HG03135 (cell line): ENCODE measurements at regions not wholly inside any gene's neighbourhood (a gene's known extent, or its start where the extent isn't known, plus 50 kb on each side); places are given as distances from the start of the nearest gene placed in this dataset.
A peak's percentile ranks its signal among the peaks of the same experiment; 100 is the strongest.

ENCODE experiments used
- ATAC-seq: cut with Tn5 transposase; IDR thresholded peaks from one replicate; pipeline ENCODE4 v1.9.1; 2021; ENCODE audit warnings: mild to moderate bottlenecking, moderate library complexity; ENCODE audit not compliant: unreplicated experiment

- no peak for ATAC-seq
Measured at GRCh38 chr5:73395256-73395655, 53.3 kb downstream of the FOXD1 start.

GRCh38 chr5:73394610-73395009 lies 54.0 kb downstream of the FOXD1 start:
- no peak for ATAC-seq

- ATAC-seq, result no peak
Measured at GRCh38 chr5:73393611-73394489, 54.7 kb downstream of the FOXD1 start.

GRCh38 chr5:73392775-73393174 lies 55.8 kb downstream of the FOXD1 start:
- no peak for ATAC-seq

GRCh38 chr5:73391441-73391881 lies 57.1 kb downstream of the FOXD1 start:
- ATAC-seq, result no peak

GRCh38 chr5:73390972-73391371 lies 57.6 kb downstream of the FOXD1 start:
- ATAC-seq, result no peak

- no peak for ATAC-seq
Measured at GRCh38 chr5:73388740-73389139, 59.8 kb downstream of the FOXD1 start.

- no peak for ATAC-seq
Measured at GRCh38 chr5:73388306-73388684, 60.3 kb downstream of the FOXD1 start.

- ATAC-seq, result peak; percentile 88
Measured at GRCh38 chr5:73387601-73388305, 60.8 kb downstream of the FOXD1 start.

- ATAC-seq, result peak; percentile 30
Measured at GRCh38 chr5:73387149-73387591, 61.4 kb downstream of the FOXD1 start.

- no peak for ATAC-seq
Measured at GRCh38 chr5:73384861-73385260, 63.7 kb downstream of the FOXD1 start.

- ATAC-seq, result no peak
Measured at GRCh38 chr5:73382401-73382740, 66.2 kb downstream of the FOXD1 start.

- ATAC-seq, result no peak
Measured at GRCh38 chr5:73381590-73382400, 66.8 kb downstream of the FOXD1 start.

GRCh38 chr5:73380710-73381589 lies 67.6 kb downstream of the FOXD1 start:
- no peak for ATAC-seq

- no peak for ATAC-seq
Measured at GRCh38 chr5:73380041-73380440, 68.5 kb downstream of the FOXD1 start.

- no peak for ATAC-seq
Measured at GRCh38 chr5:73379435-73379834, 69.1 kb downstream of the FOXD1 start.

- no peak for ATAC-seq
Measured at GRCh38 chr5:73378765-73379164, 69.8 kb downstream of the FOXD1 start.

- ATAC-seq, result no peak
Measured at GRCh38 chr5:73378070-73378469, 70.5 kb downstream of the FOXD1 start.

GRCh38 chr5:73376618-73377170 lies 71.9 kb downstream of the FOXD1 start:
- ATAC-seq, result no peak

- ATAC-seq, result no peak
Measured at GRCh38 chr5:73375949-73376348, 72.6 kb downstream of the FOXD1 start.
